Activated naive CD4-positive, alpha-beta T cell treated with anti-CD3 and anti-CD28 coated beads, Interleukin-2, amount 50 U/mL, for 16 hours (primary cell): ENCODE measurements at regions not wholly inside any gene's neighbourhood (a gene's known extent, or its start where the extent isn't known, plus 50 kb on each side); places are given as distances from the start of the nearest gene placed in this dataset.
"Not testable (repeated sequence)": the region's sequence is repeated elsewhere in the genome, so short reads cannot be mapped to it uniquely, and the experiment has no call there.

Experiments used
- DNase-seq: peaks from one replicate; pipeline ENCODE4 v3.0.0-alpha.2; 2020

GRCh38 chr9:105984714-105985113 lies 290.4 kb downstream of the TMEM38B start:
- DNase-seq: no peak

DNA sequence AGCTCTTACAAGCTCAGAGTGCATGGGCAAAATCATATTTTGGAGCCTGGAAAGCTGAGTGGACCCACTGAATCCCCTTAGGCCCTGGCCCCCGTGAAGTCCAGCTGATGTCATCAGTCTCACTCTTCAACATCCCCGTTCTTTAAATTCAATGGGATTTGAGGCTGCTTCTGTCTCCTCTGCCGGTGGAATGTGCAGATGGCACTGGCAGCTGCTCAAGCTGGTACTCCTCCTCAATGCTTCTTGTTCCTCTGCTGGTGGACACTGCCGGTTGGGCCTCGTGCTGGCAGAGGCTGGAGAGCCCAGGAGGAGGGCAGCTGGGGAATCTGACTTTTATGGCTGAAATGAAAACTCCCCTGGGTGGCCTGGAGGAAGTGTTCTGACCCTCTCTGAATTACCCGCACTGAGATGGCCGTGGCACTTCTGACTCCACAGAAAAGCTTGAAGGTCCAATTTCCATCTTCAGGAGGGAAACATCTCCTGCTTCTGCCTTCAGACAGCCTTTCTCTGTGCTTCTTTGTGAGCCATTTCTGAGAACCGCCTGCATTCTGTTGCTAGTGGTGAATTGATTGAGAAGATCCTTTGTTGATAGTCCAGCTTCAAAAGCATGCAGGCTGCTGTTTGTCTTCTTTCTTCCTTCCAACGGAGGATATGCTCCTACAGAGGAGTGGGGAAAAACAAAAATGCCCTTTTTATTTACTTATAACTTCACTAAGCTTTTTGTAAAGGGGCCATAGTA lies 298.9 kb downstream of the TMEM38B start:
- no peak for DNase-seq

GRCh38 chr9:105993921-105994715 lies 299.8 kb downstream of the TMEM38B start:
- no peak for DNase-seq

DNA sequence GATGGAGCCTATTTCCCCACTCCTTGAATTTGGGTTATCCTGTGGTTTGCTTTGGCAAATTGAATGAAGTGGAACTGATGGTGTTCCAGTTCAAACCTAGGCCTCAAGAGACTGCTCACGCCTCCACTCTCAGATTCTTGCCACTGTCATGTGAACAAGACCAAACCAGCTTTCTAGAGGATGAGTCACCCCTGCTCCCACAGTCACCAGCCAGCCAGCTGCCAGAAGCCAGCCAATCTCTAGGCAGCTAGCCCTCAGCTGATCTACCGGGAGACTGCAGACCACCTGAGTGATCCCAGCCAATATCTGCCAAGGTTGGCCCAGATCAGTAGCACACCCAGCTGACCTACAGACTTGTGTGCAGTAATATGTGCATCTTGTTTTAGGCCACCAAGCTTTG lies 300.6 kb downstream of the TMEM38B start:
- DNase-seq: no peak

DNA sequence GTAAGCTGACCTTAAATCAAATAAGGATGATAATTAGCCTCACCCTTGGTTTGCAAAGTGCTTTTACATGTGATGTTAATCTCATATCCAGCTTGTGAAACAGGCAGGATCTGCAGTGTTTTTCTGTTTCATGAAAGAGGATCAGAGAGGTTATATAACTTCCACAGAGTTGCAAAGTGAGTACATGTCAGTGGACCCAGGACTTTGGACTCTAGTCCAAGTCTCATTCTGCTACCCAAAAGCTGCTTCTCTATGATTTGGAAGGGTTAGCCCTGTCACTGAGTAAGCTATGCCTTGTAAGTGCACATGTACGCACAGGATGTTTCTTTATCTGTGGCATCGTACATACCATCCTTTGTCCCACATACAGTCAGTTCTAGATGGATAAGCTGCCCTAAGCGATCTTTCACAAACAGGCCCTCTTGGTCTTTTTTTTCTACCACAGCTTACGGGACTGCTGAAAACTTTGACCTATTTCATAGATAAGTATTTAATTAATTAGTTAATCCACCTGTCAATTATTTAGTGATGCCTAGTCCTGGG lies 322.9 kb downstream of the TMEM38B start:
- no peak for DNase-seq

GRCh38 chr9:106019039-106019680 lies 324.8 kb downstream of the TMEM38B start:
- no peak for DNase-seq

- no peak for DNase-seq
Measured at GRCh38 chr9:106019702-106020101, 325.4 kb downstream of the TMEM38B start.

- no peak for DNase-seq
Measured at GRCh38 chr9:106020186-106020585, 325.8 kb downstream of the TMEM38B start.

DNA sequence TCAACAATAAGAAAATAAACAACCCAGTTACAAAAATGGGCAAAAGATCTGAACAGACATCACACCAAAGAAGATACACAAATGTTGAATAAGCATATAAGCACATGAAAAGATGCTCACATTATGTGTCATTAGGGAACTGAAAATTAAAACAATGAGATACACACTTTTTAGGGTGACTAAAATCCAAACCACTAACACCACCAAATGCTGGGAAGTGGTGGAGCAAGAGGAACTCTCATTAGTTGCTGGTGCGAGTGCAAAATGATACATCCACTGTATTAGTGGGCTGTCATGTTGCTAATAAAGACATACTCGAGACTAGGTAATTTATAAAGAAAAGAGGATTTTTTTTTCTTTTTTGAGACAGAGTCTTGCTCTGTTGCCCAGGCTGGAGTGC lies 329.1 kb downstream of the TMEM38B start:
- DNase-seq: no peak

DNA sequence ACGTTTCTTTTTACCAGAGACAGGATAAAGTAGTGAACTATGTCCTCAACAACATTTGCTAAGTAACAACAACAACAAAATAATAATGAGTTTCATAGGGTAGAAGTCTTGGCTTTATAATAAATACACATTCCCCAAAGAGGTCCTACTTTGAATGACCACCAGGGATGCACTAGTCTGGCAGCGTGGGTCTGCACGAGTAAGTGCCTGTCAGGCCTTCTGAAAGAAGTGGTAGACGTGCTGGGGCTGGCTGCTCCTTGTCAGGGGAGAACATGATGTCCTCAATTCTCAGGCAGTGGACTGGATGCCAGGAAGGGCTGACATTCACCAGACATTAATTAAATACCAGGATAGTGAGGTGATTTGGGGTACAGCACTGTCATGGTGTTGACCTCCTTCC lies 331.1 kb downstream of the TMEM38B start:
- no peak for DNase-seq

- DNase-seq: not testable (repeated sequence)
Measured at GRCh38 chr9:106030146-106030545, 335.8 kb downstream of the TMEM38B start.

DNA sequence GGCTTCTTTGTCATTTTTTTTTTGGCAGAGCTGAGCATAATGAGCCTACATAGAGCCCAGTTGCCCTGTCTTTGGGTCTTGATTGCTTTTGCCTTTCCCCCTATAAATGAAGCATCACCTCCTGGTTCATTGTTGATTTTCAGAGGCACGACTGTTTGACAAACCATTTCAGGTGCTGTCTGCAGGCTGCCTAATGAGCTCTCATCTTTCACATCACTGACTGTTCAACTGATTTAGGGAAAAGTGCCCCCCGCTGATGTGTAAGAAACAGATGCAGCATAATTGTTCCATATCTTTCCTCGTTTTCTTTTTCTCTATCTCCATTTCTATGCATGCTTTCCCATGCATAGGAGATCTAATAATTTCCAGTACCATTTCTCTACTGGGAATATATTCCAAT lies 338.6 kb downstream of the TMEM38B start:
- no peak for DNase-seq

- no peak for DNase-seq
Measured at GRCh38 chr9:106035806-106036205, 341.5 kb downstream of the TMEM38B start.

DNA sequence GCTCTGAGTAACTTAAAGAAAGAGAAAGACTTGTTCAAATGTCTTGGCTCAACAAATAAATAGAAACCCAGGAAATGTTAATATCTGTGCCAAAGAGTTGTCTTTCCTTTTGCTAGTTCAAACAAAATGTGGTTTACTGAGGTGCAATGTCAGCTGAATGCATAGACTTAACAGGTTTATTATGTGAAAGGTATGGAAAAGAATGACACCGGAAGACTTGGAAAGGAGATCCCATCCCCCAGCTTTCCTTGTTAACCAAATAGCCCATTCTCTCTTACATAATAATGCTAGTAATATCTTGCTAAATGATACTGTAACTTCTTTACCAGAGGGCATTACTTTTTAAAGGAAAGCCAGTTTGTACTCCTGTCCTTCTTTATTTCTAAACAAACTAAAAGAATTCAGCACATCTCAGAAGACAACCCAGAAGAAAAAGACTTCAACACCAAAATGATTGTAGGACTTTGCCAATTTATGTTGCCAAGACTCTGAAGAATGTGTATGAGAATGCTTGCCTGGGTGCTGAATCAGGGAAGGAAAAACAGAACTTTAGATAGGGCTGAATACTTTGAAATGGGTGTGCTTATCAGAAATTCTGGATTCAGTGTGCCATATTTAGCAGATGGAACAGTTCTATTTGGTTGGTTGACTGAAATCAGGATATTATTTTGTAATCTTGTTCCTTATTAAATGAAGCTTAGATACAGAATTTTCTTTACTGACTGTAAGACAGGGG lies 344.1 kb downstream of the TMEM38B start:
- no peak for DNase-seq

DNA sequence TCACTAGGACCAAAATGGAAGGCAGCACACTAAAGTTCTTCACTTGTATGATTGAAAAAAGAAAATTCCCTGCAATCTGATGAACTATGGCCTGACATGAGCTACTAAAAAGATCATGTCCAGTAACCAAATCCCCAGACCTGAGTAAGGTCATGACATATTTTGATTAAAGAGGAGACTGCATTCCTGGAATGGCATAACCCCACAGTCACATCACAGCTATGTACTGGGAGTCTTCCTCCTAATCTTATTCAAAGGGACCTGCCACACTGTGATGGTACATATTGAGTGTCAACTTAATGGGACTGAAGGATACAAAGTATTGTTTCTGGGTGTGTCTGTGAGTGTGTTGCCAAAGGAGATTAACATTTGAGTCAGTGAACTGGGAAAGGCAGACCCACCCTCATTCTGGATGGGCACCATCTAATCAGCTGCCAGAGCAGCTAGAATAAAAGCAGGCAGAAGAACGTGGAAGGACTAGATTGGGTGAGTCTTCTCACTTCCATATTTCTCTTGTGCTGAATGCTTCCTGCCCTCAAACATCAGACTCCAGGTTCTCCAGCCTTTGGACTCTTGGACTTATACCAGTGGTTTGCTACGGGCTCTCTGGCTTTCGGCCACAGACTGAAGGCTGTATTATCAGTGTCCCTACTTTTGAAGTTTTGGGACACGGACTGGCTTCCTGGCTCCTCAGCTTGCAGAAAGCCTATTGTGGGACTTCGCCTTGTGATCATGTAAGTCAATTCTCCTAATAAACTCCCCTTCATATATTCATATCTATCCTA lies 345.0 kb downstream of the TMEM38B start:
- no peak for DNase-seq

- DNase-seq: not testable (repeated sequence)
Measured at GRCh38 chr9:106041920-106042319, 347.6 kb downstream of the TMEM38B start.

GRCh38 chr9:106051545-106051944 lies 357.2 kb downstream of the TMEM38B start:
- no peak for DNase-seq

DNA sequence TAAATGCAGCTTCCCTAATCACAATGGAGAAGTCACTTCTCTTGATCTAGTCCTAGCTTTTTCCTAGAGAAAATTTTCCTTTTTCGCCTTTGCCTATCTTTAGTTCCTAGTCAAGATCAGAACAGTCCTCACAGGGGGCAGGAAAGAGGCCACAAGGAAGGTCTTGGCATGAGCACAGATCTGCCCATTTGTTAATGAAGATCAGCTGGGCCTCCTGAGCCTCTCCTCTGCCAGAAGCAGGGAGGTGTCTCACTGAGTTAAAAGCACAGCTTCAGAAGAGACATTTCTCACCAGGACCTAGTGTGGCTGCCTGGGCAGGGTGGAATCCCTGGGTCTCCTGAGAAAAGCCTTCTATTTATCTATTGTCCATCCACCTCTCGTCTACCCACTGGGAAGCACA lies 357.8 kb downstream of the TMEM38B start:
- DNase-seq: no peak

DNA sequence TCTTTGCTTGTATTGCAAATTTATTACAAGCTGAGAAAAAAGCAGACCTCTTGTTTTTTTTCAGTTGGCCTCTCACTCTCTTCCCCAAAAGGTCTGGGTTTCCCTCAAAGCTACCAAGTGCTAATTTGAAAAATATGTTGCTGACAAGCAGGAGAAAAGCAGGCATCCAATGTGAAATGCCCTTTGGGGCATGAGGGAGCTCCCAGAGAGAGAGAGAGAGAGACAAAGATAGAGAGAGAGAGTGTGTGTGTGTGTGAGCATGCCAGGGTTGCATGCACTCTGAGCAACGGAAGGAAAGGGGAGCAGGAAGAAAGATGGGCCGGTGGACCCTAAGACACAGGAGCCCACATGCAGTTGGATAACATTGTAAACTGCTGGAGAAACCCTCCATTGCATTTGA lies 358.4 kb downstream of the TMEM38B start:
- DNase-seq: no peak

DNA sequence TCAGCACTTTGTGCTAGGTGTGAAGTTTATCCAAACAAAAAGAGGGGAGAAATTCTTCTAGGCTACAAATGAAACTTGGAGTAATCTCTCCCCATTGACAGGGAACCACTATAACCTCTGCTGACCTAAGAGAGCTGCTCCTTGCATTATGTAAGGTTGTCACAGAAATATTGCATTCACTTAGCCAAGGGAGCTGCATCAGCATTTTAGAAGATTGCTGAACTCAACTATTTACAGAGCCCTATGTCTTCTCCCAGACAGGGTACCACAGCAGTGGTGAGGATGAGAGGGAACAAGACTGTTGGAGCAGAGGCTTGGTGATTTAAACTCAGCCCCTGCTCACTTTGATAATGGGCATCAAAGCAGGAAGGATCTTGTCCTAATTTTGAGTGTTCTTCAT lies 362.0 kb downstream of the TMEM38B start:
- DNase-seq: no peak

GRCh38 chr9:106058460-106058859 lies 364.1 kb downstream of the TMEM38B start:
- no peak for DNase-seq

DNA sequence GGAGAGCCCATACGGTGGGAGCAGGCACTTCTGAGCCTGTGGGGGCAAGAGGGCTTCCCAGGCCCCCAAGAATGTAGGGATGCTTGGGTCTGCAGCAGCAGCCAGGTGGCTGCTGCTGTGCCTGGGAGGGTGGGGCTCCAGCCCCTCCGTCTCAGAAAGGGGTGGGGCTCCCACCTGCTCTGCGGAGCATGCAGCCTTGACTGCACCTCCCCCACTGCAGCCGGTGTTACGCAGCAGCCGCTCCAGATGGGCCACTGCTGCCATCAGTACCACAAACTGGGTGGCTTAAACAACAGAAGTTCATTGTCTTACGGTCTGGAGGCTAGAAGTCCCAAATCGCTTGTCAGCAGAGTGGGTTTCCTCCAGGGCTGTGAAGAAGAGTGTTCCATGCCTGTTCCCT lies 365.5 kb downstream of the TMEM38B start:
- no peak for DNase-seq
